Activated T-cell treated with anti-CD3 and anti-CD28 coated beads, Interleukin-2, amount 50 U/mL, for 1 hour (primary cell): ENCODE measurements at regions not wholly inside any gene's neighbourhood (a gene's known extent, or its start where the extent isn't known, plus 50 kb on each side); places are given as distances from the start of the nearest gene placed in this dataset.

Experiments
- DNase-seq: peaks from one replicate; pipeline ENCODE4 v3.0.0-alpha.2; 2020

GRCh38 chr10:85151506-85151905, 823.1 kb downstream of the CCSER2 start:
- DNase-seq = no peak

GRCh38 chr10:85152496-85152895, 824.1 kb downstream of the CCSER2 start:
- no peak for DNase-seq

DNA sequence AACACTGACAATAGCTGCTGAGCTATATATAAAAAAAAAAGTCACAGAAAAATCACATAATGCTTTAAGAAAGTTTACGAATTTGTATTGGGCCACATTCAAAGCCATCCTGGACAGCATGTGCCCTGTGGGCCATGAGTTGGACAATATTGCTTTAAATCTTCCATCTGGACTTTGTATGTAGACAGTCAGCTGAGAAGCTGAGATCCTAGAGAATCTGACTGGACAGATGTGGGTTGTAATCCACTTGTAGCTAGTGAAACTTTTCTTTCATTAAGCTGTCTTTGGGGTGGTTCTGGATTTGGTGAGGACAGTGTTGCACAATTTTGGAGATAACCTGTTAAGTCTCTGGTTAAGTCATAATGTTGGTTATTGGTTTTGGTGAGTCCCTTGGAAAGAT, 824.5 kb downstream of the CCSER2 start:
- no peak for DNase-seq

GRCh38 chr10:85157206-85157605, 828.8 kb downstream of the CCSER2 start:
- DNase-seq = no peak

DNA sequence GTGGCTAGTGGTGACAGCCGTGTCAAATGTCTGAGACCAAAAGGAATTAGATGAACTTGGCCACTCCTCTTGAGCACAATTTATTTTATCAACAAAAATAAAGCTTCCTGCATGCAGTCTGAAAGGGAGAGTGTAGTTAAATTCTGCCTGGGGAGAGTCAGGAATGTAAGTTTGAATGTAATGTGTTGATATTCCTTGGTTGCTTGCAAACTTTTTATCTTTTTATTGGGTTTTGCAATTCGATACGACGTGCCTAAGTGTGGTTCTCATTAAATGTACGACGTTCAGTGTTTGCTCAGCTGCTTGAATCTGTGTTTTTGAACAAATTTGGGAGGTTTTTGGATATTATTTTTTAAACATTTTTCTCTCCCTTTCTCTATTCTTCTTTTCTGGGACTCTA, 839.9 kb downstream of the CCSER2 start:
- no peak for DNase-seq

DNA sequence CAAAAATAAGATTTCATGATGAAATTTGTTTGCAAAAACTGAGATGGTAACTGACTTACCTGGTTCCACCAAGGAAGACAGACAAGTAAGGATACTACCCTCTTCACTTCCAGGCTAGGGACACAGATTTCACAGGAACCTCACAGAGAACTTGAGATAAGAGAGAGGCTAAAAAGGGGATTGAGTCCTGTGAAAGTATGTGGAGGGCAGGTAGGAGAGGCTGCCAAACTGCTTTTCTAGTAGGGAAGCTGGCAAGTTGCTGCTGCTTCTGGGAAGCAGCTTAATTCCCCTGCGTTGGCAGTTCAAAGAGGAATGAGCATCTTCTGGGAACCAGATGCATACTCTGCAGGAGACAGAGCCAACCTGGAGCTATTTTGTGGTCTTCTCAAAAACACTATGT, 841.6 kb downstream of the CCSER2 start:
- no peak for DNase-seq

DNA sequence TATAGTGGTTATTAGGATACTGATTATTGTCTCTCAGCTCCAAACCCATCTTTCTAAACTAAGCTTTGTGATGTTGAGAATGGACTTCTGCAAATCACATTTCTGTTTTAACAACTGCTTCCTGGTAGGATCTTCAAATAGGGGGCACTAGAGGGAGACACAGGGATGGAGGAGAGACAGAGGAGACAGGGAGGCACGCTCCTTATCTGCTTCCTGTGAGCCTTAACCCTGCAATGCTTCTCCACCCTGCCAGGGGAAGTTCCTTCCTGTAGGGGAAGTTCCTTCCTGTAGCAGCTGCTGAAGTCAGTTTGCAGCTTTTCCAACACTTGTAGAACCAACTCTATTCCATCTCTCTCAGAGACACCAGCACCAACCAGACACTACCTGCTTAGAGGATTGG, 847.2 kb downstream of the CCSER2 start:
- no peak for DNase-seq

GRCh38 chr10:85177767-85178166, 849.4 kb downstream of the CCSER2 start:
- no peak for DNase-seq

- DNase-seq = no peak
These were observed 858.7 kb downstream of the CCSER2 start for GRCh38 chr10:85187047-85187446.

DNA sequence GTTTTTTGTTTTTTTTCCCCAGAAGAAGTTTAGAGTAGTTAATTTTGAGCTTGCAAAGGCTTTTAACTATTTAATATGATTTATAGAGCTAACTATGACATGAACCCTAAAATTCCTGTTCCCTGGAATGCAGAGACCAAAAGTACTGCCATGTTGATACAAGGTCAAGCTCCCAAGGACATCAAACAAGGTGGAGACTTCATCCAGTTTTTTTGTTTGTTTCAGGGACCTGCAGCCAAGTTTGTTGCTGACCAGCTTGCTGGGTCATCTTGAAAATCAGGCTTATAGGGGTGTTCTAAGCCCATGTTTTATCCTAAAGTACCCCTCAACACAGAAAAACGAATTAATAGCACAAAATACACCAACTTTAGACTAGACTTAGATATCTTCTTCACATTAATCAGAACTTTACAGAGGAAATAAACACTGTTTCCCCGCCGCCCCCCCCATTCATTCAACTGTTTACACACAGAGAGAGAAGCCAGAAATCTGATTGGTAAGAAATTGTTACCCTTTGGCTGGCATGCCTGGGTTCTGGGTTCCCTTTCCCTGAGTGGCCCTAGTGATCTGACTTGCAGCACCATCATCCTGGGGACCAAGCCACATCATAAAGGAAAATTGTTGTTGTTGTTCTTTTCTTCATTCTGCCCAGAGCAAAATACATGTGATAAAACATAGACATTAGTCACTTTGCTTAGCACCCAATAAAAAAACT, 860.5 kb downstream of the CCSER2 start:
- DNase-seq = no peak

GRCh38 chr10:85193796-85194195, 865.4 kb downstream of the CCSER2 start:
- DNase-seq = no peak

DNA sequence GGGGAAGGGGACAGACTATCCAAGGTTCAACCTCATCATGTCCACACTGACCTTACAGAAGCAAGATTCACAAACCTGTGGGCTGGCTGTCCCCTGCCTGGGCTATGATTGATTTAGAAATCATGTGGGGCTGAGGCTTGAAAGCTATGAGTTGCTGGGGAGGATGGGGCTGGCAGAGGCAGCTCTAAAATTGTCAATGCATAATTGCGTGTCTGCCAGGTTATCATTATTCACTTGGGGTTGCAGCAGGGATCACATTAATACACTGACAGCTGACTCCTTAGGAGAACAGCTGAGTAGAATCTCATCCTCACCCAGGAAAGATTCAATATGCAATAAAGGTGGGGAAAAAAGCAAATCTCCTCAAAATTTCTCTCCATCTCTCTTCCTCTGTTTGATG, 866.3 kb downstream of the CCSER2 start:
- no peak for DNase-seq

- DNase-seq = no peak
These were observed 867.2 kb downstream of the CCSER2 start for GRCh38 chr10:85195596-85195995.

GRCh38 chr10:85204814-85205213, 876.4 kb downstream of the CCSER2 start:
- DNase-seq = no peak

- no peak for DNase-seq
These were observed 884.1 kb downstream of the CCSER2 start for GRCh38 chr10:85212526-85212925.

DNA sequence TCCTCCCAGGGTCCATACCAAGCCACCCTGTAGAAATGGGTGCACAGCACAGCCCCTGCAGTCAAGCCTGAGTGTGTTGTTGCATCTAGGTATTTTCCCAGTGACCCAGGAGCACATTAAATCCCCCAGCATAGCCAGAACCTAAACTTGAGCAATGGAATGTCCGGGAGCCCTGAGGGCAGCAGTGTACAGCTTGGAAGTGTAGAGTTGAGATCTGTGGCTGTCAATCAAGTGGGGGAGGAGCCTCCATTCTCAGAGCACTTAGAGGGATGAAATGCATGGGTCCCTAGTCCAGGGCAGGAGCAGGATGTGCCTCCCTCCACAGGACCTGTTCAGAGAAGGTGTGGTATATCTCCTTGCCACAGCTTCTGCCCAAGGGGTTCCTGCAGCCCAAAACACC, 885.1 kb downstream of the CCSER2 start:
- DNase-seq = no peak

DNA sequence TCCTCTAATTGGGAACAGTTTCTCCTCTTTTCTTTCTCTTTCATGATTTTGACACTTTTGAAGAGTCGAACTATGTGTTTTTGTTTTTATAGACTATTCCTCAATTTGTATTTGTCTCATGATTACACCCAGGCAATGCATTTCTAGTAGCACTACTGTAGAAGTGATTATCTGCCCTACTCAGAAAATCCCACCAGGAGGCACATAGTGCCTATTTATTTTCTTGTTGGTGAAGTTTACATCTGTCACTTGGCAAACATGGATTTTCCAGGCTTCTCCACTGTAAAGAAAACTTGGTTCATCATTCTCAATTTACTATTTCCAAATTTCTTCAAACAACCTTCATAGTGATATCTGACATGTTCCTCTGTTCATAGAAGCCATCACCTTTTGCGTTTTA, 893.9 kb downstream of the CCSER2 start:
- no peak for DNase-seq

- DNase-seq = no peak
These were observed 896.1 kb downstream of the CCSER2 start for GRCh38 chr10:85224366-85224940.

GRCh38 chr10:85225311-85225710, 896.9 kb downstream of the CCSER2 start:
- DNase-seq = no peak

- no peak for DNase-seq
These were observed 898.2 kb downstream of the CCSER2 start for GRCh38 chr10:85226596-85226995.

DNA sequence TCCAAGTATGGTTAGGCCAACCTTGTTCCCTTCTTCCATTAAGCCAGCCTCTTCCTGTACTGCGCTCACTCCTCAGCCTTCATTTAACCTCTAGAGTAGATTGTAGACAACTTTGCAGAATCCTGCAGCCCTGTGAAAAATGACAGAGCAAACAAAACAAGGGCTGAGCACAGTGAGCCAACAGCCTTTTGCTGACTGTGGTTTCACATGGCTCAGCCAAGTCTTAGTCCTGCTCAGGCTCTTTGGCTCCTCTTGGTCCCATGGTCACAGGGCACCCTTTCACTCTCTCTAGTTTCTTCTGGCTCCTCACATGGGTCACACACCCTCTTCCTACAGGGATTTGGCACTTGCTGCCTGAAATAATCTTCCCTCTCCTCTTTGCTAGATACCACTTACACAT, 900.3 kb downstream of the CCSER2 start:
- no peak for DNase-seq

DNA sequence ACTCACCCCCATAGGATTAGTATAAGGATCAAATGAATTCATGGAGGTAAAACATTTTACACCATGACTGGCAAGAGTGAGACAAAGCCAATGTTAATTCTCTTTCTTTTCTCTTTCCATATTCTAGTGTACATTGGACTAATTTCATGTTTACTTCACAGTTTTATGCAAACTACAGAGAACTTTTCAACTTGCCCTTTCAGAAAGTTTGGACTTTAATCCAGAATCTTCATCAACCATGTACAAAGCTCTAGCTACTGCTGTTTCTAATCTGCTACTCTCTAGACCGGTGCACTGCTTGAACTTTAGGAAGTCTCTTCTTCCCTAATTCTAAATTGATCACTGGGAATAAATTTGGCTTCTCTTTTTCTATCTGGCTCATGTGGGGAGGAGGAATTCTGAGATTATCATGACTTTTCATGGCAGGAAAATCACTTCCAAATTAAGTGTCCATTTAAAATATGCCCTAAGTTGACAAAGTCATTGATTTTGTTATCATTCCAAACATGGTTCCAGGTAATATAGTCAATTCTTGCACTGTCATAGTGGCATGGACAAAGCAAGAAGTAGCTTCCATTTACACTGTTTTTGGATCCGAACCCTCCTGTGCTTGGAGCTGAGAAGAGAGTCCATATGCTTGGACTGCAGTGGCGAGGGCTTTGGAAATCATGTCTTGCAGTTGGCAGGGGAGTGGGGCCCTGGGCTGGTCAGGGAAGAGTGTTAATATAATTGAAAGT, 903.3 kb downstream of the CCSER2 start:
- DNase-seq = no peak

DNA sequence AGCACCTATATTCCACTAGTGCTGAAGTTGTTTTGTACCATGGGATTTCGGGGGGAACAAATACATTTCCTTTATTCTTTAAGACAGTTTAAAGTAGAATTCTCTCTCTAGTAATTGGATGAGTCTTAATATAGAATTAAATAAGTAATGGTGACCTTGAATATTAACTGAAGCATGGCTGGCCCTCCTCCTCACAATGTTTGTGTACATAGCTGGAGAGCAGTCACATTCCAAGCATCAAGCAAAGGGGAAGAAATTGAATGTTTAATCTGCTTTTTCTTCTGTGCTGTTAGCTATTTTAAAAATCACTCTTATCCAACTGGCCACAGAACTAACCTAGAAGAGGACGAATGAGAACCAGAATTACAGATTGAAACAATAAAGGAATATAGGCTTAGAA, 906.9 kb downstream of the CCSER2 start:
- DNase-seq = no peak

DNA sequence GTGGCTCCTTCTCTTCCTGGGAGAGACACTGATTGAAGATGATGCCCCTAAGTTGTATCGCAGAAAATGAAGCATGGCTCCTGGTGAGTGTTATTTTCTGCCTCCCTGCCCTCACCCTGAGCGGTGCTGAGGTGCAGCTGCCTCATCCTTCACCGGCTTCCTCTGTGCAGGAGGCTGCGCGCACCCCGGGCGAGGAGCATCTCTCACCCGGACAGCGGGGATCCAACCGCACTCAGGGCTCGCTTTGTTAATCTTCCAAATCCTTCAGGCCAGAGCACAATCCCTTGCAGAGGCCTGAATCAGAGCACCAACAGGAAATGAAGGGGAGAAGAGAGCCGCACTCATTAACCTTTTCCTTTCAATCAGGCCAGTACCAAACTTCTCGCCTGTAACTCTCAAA, 910.3 kb downstream of the CCSER2 start:
- DNase-seq = no peak
